UCSD-AML1 (cell line): ENCODE measurements at regions not wholly inside any gene's neighbourhood (a gene's known extent, or its start where the extent isn't known, plus 50 kb on each side); places are given as distances from the start of the nearest gene placed in this dataset.
"Not testable (repeated sequence)": the region's sequence is repeated elsewhere in the genome, so short reads cannot be mapped to it uniquely, and the experiment has no call there.

Experiments
- DNase-seq: peaks from one replicate; lab custom pipeline; 2025; ENCODE audit not compliant: unreplicated experiment; lab: John Stamatoyannopoulos, UW

GRCh38 chr5:89069591-89069990, 186.6 kb upstream of the MEF2C start:
- no peak for DNase-seq

- no peak for DNase-seq
Observed at GRCh38 chr5:89067362-89067761, 184.4 kb upstream of the MEF2C start.

GRCh38 chr5:89065919-89066318, 182.9 kb upstream of the MEF2C start:
- DNase-seq: no peak

GRCh38 chr5:89064736-89065135, 181.8 kb upstream of the MEF2C start:
- no peak for DNase-seq

- no peak for DNase-seq
Observed at GRCh38 chr5:89064054-89064453, 181.1 kb upstream of the MEF2C start.

GRCh38 chr5:89060768-89061167, 177.8 kb upstream of the MEF2C start:
- DNase-seq: no peak

GRCh38 chr5:89059274-89059673, 176.3 kb upstream of the MEF2C start:
- DNase-seq: no peak

- no peak for DNase-seq
Observed at GRCh38 chr5:89055695-89056085, 172.7 kb upstream of the MEF2C start.

- peak; percentile 9 for DNase-seq
Observed at GRCh38 chr5:89055015-89055694, 172.2 kb upstream of the MEF2C start.

GRCh38 chr5:89053547-89053946, 170.6 kb upstream of the MEF2C start:
- no peak for DNase-seq

GRCh38 chr5:89050062-89050461, 167.1 kb upstream of the MEF2C start:
- not testable (repeated sequence) for DNase-seq

- peak; percentile 5 for DNase-seq
Observed at GRCh38 chr5:89047571-89047970, 164.6 kb upstream of the MEF2C start.

- no peak for DNase-seq
Observed at GRCh38 chr5:89045216-89045615, 162.2 kb upstream of the MEF2C start.

- DNase-seq: peak; percentile 6
Observed at GRCh38 chr5:89044674-89045200, 161.8 kb upstream of the MEF2C start.

- peak; percentile 7 for DNase-seq
Observed at GRCh38 chr5:89043676-89044075, 160.7 kb upstream of the MEF2C start.

- DNase-seq: no peak
Observed at GRCh38 chr5:89042746-89043145, 159.8 kb upstream of the MEF2C start.

- DNase-seq: peak; percentile 6
Observed at GRCh38 chr5:89041976-89042375, 159.0 kb upstream of the MEF2C start.

GRCh38 chr5:89041249-89041779, 158.3 kb upstream of the MEF2C start:
- peak; percentile 4 for DNase-seq

GRCh38 chr5:89036704-89037489, 153.9 kb upstream of the MEF2C start:
- peak; percentile 4 for DNase-seq

GRCh38 chr5:89036166-89036565, 153.2 kb upstream of the MEF2C start:
- no peak for DNase-seq

- peak; percentile 7 for DNase-seq
Observed at GRCh38 chr5:89034588-89034987, 151.6 kb upstream of the MEF2C start.

GRCh38 chr5:89030798-89031197, 147.8 kb upstream of the MEF2C start:
- DNase-seq: no peak
